IPS-18a (cell line): ENCODE measurements at regions not wholly inside any gene's neighbourhood (a gene's known extent, or its start where the extent isn't known, plus 50 kb on each side); places are given as distances from the start of the nearest gene placed in this dataset.
"Not testable (repeated sequence)": the region's sequence is repeated elsewhere in the genome, so short reads cannot be mapped to it uniquely, and the experiment has no call there.

Experiments
- H3K27ac ChIP-seq: one replicate; pipeline ENCODE4 v1.5.1; 2013; ENCODE audit warnings: low read length
- H3K27me3 ChIP-seq: one replicate; pipeline ENCODE4 v1.6.1; 2013; ENCODE audit warnings: mild to moderate bottlenecking, low read length; ENCODE audit not compliant: control insufficient read depth, insufficient read depth
- H3K36me3 ChIP-seq: one replicate; pipeline ENCODE4 v1.6.1; 2013; ENCODE audit warnings: low read depth, low read length; ENCODE audit not compliant: control insufficient read depth
- H3K4me1 ChIP-seq: one replicate; pipeline ENCODE4 v1.6.1; 2013; ENCODE audit warnings: low read depth, low read length; ENCODE audit not compliant: control insufficient read depth
- H3K4me3 ChIP-seq: one replicate; pipeline ENCODE4 v1.5.1; 2013; ENCODE audit warnings: low read length
- H3K9ac ChIP-seq: one replicate; pipeline ENCODE4 v1.6.1; 2013; ENCODE audit warnings: mild to moderate bottlenecking, low read length, moderate library complexity
- H3K9me3 ChIP-seq: one replicate; pipeline ENCODE4 v1.6.1; 2013; ENCODE audit warnings: low read depth, low read length; ENCODE audit not compliant: control insufficient read depth

DNA sequence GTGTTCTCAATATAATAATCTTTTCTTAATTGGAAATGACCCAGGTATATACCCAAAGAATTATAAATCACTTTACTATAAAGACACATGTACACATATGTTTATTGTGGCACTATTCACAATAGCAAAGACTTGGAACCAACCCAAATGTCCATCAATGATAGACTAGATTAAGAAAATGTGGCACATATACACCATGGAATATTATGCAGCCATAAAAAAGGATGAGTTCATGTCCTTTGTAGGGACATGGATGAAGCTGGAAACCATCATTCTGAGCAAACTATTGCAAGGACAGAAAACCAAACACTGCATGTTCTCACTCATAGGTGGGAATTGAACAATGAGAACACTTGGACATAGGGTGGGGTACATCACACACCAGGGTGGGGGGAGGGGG lies 56.8 kb downstream of the SCGB2B2 start:
- H3K36me3 ChIP-seq: not testable (repeated sequence)
- peaks cover 31% of the 10 kb centered on the region for H3K9me3 ChIP-seq

DNA sequence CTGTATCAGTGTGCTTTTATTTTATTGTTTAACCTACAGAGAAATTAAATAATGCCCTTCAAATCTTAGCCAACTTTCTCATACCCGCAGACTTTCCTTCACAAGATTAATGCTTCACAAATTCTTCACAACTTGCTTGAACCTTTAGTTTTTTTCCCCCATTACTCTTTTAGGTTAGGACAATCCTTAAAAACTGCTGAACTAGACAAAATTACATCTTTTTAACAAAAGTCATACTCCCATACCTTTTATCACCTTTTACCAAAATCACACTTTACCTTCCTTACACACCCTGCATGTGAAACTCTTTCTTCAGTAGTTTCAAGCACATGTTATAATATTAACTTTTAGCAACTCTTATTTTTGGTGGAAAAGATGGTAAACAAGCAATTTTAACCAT lies 58.5 kb downstream of the SCGB2B2 start:
- Histone ChIP-seq H3K4me3 (no peak overlapping the region), H3K27ac (no peak overlapping the region), H3K4me1 (no peaks in the 10 kb centered on the region), H3K36me3 (no peaks in the 10 kb centered on the region), H3K9ac (no peak overlapping the region), H3K27me3 (no peaks in the 10 kb centered on the region), H3K9me3 (peaks cover 32% of the 10 kb centered on the region)

More for the DNA sequence above, 56.8 kb downstream of the SCGB2B2 start:
- not testable (repeated sequence) for H3K9ac ChIP-seq, H3K4me1 ChIP-seq, H3K27me3 ChIP-seq, H3K27ac ChIP-seq, H3K4me3 ChIP-seq

DNA sequence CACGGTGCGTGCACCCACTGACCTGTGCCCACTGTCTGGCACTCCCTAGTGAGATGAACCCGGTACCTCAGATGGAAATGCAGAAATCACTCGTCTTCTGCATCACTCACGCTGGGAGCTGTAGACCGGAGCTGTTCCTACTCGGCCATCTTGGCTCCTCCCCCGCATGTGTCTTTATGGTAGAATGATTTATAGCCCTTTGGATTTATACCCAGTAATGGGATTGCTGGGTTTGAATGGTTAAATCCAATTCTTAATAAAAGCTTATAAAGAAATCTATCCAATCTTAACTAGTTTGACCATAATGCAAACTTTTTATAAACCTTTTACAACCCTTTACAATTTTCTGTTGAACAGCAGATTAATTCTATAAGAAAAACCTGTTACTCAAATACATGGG lies 59.0 kb downstream of the SCGB2B2 start:
- not testable (repeated sequence) for H3K9ac ChIP-seq, H3K4me1 ChIP-seq, H3K27me3 ChIP-seq, H3K27ac ChIP-seq, H3K36me3 ChIP-seq, H3K4me3 ChIP-seq
- peaks cover 33% of the 10 kb centered on the region for H3K9me3 ChIP-seq

DNA sequence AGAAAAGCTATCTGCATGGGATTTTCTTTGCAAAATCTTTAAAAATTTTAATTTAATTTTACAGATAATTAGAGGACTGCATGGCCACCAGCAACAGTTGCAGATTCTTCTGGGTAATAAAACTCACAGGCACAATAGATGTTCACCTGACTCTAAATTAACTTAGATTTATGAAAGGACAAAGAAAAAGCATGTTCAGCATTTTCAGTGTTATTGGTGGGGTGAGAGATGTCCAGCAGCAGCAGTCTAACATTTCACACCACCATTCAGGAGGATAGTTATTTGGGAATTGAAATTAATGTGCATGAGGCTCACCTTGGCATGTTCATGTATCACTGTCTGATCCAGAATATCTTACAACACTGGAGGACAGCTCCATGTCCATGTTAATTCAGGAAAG lies 74.0 kb downstream of the SCGB2B2 start:
- H3K36me3 ChIP-seq: no peaks in the 10 kb centered on the region
- H3K27ac ChIP-seq: no peak overlapping the region
- no peaks in the 10 kb centered on the region for H3K27me3 ChIP-seq
- no peak overlapping the region for H3K9ac ChIP-seq
- no peak overlapping the region for H3K4me3 ChIP-seq
- peaks cover 8% of the 10 kb centered on the region for H3K9me3 ChIP-seq
- H3K4me1 ChIP-seq: no peaks in the 10 kb centered on the region

DNA sequence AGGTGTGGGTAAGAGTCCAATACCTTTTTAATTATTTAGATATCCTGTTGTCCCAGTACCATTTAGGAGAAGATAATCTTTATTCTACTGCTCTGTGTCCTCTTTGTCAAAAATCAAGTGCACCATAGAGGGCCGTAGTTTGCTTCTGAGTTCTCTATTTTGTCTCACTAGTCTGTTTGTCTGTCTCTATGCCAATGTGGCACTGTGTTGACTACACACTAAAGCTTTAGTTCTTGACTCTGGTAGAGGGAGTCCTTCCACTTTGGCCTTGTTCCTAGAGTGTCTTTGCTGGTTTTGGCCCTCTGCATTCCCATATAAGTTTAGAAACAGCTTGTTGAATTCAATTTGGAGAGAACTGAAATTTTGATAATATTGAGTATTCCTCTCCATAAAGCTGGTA lies 75.9 kb downstream of the SCGB2B2 start:
- no peaks in the 10 kb centered on the region for H3K9me3 ChIP-seq
- no peak overlapping the region for H3K4me3 ChIP-seq
- H3K4me1 ChIP-seq: no peaks in the 10 kb centered on the region
- H3K27ac ChIP-seq: no peak overlapping the region
- H3K9ac ChIP-seq: no peak overlapping the region
- no peaks in the 10 kb centered on the region for H3K36me3 ChIP-seq
- H3K27me3 ChIP-seq: no peaks in the 10 kb centered on the region

DNA sequence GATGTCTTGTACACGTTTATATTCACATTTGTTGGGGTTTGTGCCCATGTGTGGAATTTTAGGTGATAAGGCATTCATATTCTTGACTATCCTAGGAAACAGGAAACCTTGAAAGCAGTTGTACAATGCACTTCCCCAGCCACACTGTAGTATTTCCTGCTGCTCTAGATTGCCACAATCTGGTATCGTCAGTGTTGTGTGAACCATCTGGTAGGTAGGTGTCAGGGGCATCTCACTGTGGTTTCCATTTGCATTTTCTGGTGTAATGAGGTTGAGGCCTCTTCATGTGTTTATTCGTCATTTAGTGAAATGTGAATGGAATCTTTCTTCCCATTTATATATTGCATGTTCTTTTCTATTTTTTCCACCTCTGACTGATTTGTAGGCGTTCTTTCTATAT lies 76.6 kb downstream of the SCGB2B2 start:
- Histone ChIP-seq H3K27me3 (no peaks in the 10 kb centered on the region), H3K9me3 (no peaks in the 10 kb centered on the region), H3K27ac (no peak overlapping the region), H3K36me3 (no peaks in the 10 kb centered on the region), H3K4me1 (no peaks in the 10 kb centered on the region), H3K4me3 (no peak overlapping the region), H3K9ac (no peak overlapping the region)

DNA sequence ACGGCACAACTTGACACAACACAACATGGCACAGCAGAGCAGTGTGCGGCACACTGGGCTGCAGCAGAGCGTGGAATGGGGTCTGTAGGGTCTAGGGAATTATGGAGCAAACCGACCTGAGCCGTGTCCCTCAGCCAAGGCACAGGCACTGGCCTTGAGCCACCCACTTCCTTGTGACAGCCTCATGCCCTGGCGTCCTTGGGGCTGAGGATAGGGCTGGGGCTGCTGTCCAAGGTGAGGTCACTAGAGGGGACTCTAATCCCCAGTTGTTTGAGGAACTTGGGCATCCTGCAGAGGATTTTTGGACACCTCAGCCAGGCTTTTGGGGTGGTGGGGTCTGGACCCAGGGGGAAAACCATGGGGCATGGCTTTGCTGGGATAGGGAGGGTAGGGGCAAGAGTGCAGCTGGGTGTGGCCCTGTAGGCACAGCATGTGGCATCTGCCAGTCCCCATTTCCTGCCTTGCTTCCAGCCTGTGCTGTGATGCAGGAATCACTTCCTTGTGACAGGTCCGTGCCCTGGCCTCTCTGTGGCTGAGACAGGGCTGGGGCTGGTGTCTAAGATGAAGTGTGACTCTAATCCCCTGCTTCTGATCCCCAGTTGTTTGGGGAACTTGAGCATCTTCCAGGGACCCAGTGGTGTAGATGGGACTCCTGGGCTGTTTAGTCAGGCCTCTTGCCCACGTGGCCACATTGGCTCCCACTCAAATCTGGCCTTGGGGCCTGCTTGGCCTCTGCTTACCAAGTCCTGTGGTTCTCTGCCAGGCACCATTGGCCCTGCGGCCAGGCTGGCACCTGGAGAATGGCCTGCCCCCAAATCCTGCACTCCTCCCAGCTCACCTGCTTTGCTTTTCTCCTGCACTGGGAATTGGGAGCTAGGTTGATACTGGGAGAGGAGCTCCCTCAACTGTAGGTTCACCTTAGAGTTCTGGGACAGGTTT lies 78.5 kb downstream of the SCGB2B2 start:
- Histone ChIP-seq H3K4me1 (no peaks in the 10 kb centered on the region), H3K4me3 (no peak overlapping the region), H3K27ac (no peak overlapping the region), H3K9ac (no peak overlapping the region), H3K9me3 (no peaks in the 10 kb centered on the region), H3K36me3 (no peaks in the 10 kb centered on the region), H3K27me3 (no peaks in the 10 kb centered on the region)

DNA sequence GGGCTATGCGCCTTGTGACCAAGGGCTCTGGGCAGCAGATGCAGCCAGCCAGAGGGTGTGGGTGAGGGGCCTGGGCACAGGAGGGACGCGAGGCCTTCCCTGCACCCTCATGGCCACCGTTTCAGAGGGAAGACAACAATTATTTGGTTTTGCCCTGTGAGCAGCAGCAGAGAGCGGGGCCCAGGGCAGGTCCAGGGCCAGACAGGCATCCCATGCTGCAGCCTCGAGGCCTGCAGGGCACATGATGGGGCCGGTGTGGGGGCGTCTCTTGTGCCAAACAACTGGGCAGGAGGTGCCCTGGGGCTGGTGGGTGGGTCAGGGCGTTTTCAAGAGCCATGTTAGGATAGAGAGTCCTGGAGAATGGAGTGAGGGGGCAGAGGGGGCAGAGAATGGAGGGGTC lies 79.4 kb downstream of the SCGB2B2 start:
- H3K9ac ChIP-seq: no peak overlapping the region
- H3K27ac ChIP-seq: no peak overlapping the region
- H3K4me3 ChIP-seq: no peak overlapping the region
- no peaks in the 10 kb centered on the region for H3K4me1 ChIP-seq
- H3K9me3 ChIP-seq: no peaks in the 10 kb centered on the region
- H3K27me3 ChIP-seq: no peaks in the 10 kb centered on the region
- H3K36me3 ChIP-seq: no peaks in the 10 kb centered on the region

DNA sequence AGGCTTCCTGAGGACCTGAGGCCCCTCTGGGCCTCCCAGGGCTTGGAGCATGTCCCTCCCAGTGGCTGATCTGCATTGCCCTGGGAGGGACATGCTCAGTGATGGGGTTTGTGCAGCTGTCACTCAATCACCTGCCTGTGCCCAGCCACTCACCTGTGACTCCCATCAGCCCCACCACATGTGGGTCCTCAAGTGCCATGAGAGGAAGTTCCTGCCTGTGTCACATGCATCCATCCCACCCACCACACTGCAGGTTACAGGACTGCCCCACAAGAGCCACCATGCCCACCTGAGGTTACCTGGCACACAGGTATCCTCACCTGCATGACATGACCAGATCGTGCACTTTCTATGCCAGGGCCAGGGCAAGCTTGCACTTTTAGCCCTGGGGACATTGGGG lies 80.0 kb downstream of the SCGB2B2 start:
- Histone ChIP-seq H3K27ac (no peak overlapping the region), H3K27me3 (no peaks in the 10 kb centered on the region), H3K4me3 (no peak overlapping the region), H3K36me3 (no peaks in the 10 kb centered on the region), H3K9ac (no peak overlapping the region), H3K4me1 (no peaks in the 10 kb centered on the region), H3K9me3 (no peaks in the 10 kb centered on the region)

DNA sequence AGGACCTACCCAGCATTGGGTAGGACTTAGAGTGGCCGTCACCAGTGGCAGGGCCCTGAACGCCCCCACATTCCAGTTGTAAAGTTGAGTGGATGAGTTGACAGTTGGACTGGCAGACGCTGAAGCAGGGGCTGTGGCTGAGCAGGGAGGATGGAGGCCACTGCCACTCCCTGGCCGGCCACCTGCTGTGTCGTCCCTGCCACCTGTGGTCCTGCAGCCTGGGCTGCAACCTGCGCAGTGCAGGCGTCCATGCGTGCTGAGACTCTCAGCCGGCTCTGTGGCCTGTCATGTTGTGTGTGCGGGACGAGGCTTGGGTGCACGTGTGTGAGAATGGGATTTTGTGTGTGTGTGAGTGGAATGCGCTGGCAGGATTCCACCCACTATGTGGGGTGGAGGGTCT lies 80.8 kb downstream of the SCGB2B2 start:
- H3K27me3 ChIP-seq: no peaks in the 10 kb centered on the region
- no peak overlapping the region for H3K27ac ChIP-seq

DNA sequence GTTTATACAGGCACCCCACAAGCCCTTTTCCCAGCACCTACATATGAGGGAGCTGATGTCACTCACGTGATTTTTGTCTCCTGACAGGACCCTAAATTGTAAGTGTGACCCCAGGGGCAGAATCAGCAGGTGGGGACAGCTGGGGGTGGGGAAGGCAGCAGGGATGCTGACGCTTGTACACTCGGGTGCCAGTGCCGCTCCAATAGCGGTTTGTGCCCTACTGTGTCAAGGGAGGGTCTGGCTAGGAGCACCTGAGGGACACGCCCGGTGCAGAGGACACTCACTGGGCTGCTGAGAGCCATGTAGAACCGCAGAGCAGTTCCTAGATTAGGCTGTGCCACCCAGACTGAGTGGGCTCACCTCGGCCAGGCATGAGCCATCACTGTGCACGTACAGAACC lies 81.3 kb downstream of the SCGB2B2 start:
- Histone ChIP-seq H3K4me3 (no peak overlapping the region), H3K9ac (no peak overlapping the region), H3K4me1 (no peaks in the 10 kb centered on the region), H3K36me3 (no peaks in the 10 kb centered on the region), H3K27me3 (no peaks in the 10 kb centered on the region), H3K9me3 (no peaks in the 10 kb centered on the region), H3K27ac (no peak overlapping the region)

More for the DNA sequence above, 80.8 kb downstream of the SCGB2B2 start:
- H3K4me1 ChIP-seq: no peaks in the 10 kb centered on the region
- H3K9me3 ChIP-seq: no peaks in the 10 kb centered on the region
- no peak overlapping the region for H3K9ac ChIP-seq
- no peaks in the 10 kb centered on the region for H3K36me3 ChIP-seq
- H3K4me3 ChIP-seq: no peak overlapping the region

DNA sequence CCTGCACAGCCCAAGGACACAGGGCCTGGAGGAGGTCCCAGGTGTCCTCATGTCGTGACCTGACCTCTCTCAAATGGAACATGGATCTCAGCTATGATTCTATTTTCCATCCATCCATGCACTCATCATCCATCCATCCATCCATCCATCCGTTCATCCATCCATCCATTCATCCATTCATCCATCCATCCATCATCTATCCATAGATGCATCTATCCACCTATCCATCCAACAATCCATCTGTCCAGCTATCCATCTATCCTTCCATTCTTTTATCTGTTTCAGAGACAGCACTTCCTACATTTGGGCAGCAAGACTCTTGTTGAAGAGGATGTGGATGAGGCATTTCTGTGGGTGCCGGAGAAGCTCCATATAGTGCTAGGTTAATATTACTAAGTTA lies 86.7 kb downstream of the SCGB2B2 start:
- Histone ChIP-seq H3K27ac (no peak overlapping the region), H3K4me3 (no peak overlapping the region), H3K27me3 (no peaks in the 10 kb centered on the region), H3K9me3 (no peaks in the 10 kb centered on the region), H3K36me3 (no peaks in the 10 kb centered on the region), H3K4me1 (no peaks in the 10 kb centered on the region), H3K9ac (no peak overlapping the region)
